HG02571 (cell line): ENCODE measurements at regions not wholly inside any gene's neighbourhood (a gene's known extent, or its start where the extent isn't known, plus 50 kb on each side); places are given as distances from the start of the nearest gene placed in this dataset.

Source experiments
- ATAC-seq: cut with Tn5 transposase; IDR thresholded peaks from one replicate; pipeline ENCODE4 v1.9.1; 2021; ENCODE audit warnings: mild to moderate bottlenecking, moderate library complexity; ENCODE audit not compliant: unreplicated experiment

DNA sequence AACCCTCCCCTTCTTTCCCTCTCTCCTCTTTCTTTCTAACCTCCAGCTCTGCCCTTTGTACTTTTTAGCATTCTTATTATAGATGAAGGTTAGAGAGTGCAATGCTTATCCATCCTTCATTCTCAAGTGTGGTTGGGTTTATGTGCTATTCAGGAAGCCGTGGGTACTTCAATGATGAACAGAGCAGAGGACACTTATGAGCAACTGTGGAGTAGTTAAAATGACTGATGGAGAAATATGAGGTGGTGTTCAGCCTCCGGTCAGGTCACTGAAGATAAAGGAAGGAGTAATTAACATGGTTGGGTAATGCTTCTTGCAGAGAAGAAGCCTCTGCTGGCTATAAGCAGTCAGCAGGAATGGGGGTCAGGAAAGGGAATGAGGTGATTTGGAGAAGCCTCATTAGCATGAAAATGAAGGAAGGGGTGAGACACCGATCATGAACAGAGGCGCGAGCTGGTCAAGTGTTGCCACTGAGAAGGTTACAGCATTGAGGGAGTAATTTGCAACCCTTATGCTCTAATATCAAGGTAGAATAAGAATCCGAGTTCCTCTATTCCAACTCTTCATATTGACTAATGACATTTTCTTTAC is 174.7 kb downstream of the LPIN1 start:
- ATAC-seq: no peak

GRCh38 chr2:11922294-11922693 is 175.9 kb downstream of the LPIN1 start:
- ATAC-seq: no peak

GRCh38 chr2:11923935-11924334 is 177.5 kb downstream of the LPIN1 start:
- ATAC-seq: no peak

- no peak for ATAC-seq
Measured at GRCh38 chr2:11925295-11926066, 179.0 kb downstream of the LPIN1 start.

DNA sequence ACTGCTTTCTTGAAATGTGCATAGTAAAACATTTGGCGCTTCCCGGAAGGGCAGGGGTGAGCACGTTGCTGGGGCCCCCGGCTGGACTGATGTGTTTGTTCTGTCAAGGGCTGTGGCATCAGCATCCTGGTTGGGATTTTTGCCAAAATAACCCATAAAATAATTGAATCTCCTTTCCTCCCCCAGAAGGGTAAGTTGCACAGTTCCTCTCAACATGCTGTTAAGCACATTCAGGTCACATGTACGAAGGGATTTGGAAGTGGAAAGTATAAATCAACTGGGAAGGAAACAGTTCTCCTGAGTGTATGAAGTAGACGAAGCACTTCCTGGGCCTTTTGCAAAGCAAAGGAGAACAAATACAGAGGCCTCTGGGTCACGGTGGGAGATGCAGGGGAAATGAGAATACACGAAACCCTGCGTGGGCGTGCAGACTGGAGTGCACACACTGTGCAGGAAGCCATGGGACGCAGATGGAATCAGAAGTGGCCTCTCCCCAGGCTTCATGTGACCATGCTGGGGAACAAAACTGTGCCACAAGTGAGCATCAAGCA is 183.9 kb downstream of the LPIN1 start:
- no peak for ATAC-seq

DNA sequence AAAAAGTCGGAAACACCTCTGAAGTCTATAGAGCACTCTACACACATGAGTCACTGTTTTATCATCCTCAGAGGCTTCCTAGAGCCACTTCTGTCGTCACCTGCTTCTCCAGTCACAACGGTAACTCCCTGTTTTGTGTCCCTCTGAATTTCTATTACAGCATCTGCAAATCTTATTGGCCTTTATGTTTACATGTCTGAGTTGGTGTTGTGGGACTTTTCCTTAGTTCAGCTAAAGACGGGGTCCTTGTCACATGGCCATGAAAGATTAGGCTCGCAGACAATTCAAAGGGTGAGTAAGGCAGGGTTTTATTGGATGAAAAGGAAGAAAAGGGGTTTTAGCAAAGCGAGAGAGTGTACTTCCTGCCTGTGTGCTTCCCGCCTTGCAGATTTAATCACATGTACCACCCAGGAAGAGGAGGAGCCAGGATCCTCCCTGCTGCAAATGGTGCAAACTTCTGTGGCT is 185.6 kb downstream of the LPIN1 start:
- ATAC-seq: no peak

GRCh38 chr2:11932962-11933361 is 186.5 kb downstream of the LPIN1 start:
- ATAC-seq: no peak

DNA sequence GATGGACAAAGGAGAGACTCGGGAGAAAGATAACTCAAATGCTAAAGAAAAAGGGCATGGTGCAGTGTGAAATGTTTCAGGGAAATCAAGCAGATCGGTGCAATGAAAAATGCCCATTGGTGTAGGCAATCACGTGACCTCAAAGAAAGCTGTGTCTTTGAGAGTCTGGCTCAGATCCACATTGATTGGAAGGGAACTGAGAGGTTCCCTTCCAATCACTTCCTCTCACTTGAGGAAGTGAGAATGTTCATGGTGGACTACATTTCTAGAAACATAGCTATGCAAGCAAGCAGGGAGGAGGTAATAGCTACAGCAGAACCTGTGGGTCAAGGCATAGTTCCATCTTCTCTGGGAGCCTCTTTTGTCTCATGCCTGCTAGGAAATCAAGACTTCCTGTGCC is 187.4 kb downstream of the LPIN1 start:
- no peak for ATAC-seq

DNA sequence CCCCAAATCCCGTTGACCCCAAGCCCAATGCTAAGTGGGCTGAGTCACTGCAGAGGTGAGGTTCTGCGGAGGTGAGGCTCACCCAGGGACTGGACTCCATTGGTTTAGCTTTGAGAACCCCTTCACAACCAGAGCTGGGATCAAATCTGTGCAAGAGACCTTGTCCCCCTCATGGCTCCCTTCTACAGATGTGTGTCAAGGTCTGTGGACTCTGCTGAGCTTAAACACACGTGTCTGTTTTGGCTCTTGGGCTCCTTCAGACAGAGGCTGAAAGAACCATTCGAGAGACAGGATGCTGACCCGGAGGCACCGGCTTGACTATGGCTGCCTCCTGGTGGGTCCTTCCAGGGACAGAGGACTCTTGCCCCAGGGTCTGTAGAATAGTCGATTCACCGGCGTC is 190.3 kb downstream of the LPIN1 start:
- ATAC-seq: no peak

- ATAC-seq: no peak
Measured at GRCh38 chr2:11938196-11938595, 191.8 kb downstream of the LPIN1 start.

DNA sequence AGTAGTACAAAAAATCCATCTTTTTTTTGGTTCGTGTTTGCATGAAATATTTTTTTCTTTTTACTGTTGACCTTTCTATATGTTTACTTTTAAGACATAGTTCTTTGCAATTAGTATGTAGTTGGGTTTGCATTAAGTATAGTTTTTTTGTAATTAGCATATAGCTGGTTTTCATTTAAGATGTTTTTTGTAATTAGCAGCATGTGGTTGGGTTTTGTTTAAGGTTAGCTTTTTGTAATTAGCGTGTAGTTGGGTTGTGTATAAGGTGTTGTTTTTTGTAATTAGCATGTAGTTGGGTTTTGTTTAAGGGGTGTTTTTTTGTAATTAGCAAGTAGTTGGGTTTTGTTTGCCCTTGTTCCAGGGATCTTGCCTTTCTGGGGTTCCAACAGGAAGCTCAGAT is 193.1 kb downstream of the LPIN1 start:
- ATAC-seq: no peak

DNA sequence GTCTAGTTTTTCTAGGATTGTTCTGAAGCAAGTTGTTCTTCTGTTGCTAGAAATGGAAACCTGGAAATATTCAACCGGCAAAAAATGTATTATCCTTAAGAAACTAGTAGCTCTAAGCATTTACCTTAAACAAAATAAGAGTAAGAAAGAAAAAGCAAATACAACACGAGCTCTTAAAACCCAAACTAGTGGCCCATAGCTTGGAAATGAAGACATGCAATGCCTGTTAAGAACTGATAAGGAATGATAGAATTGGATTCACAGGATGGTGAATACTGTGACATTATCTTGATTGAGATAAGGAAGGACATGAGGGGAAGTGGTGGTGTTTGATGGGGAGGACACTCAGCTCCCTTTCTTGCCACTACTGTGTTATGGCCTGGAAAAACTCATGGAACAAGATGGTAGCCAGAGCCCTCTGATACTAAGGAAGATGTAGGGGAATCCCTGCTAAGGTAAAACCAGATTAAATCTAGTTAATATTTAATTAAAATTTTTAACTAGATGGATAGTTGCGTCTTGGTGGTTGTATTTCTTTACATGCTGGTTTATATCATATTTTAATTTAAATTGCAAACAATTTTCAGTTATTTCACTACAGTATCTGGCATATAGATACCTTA is 193.8 kb downstream of the LPIN1 start:
- ATAC-seq: no peak

GRCh38 chr2:11940799-11941198 is 194.4 kb downstream of the LPIN1 start:
- no peak for ATAC-seq

DNA sequence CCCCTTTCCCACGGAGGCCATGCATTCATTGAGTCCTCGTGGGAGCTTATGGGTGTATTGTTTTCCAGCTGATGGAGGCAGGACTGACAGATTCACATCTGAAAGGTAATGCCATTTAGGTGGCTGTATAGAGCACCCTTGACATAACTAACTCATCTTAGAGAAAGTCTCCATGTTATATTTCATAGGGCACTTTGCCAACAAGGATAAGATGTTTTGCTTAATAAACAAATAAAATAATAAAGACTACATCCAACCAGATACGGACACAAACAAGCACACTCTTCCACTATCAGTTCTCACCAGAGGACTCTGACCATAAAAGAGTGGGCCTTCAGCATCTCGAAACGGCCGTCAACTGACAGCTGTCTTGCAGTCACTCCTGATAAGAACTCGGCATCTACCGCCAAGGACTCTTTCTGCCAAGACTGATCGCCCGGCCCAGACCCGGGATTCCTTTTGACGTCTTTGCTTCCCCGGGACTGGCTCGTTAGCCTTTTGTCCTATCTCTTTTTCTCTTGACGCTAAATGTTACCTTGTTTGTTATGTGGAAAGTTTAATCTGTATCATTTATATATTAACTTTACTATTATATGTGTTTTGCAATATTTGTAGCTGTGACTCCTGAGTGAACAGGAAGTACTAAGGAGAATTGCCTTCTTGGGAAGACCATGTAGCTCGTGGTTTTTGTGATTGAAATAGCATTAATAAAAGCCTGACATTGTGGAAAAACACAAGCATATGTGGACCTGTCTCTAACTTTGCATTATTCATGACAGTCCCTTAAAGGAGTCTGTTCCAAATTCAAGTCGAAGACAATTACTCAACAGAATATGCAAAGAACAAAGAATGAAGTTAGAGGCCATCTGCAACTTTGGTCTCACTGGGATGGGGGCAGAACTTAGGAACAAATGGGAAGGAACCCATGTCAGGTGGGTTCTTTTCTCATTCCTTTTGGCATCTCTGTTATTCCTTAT is 195.1 kb downstream of the LPIN1 start:
- no peak for ATAC-seq

GRCh38 chr2:11942178-11942569 is 195.7 kb downstream of the LPIN1 start:
- no peak for ATAC-seq

- ATAC-seq: no peak
Measured at GRCh38 chr2:11944311-11944710, 197.9 kb downstream of the LPIN1 start.

GRCh38 chr2:11945139-11946126 is 199.0 kb downstream of the LPIN1 start:
- ATAC-seq: peak; percentile 90

DNA sequence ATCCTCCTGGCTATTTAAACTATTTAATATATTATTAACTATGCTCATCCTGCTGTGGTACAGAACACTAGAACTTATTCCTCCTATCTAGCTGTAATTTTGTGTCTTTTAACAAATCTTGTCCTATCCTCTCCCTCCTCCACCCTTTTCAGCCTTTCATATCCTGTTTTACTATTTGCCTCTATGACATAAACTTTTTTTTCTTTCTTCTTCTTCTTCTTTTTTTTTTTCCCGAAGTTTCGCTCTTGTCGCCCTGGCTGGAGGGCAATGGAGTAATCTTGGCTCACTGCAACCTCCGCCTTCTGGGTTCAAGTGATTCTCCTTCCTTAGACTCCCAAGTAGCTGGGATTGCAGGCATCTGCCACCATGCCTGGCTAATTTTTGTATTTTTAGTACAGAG is 201.5 kb downstream of the LPIN1 start:
- ATAC-seq: no peak

DNA sequence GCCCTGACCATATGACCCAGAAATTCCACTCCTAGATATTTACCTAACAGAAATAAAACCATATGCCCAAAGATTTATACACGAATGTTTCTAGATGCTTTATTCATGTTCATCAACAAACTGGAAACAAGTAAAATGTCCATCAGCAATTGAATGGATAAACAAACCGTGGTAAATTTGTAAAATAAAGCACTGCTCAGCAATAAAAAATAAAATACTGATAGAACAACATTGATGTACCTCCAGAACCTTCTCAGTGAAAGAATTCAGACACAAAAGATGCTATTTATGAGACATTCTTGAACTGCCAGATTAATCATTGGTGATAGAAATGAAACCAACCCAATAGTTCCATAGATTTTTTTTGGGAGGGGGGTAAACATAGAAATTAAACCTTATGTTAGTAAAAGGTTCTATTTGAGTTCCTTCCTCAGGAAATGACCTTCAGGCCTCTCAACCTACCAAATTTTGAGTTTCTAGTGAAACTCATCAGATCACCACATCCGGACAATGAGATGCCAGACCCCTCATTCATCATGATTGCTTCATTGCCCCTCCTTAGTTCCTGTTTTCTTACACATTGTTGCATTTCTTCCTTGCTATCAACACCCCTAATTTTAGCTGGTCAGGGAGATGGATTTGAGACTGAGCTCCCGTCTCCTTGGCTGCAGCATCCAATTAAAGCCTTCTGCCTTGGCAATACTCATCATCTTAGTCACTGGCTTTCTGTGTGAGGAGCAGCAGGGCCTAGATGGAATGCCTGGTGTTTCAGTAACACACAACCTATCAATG is 203.5 kb downstream of the LPIN1 start:
- no peak for ATAC-seq
